ENCODE measurements at regions not wholly inside any gene's neighbourhood (a gene's known extent, or its start where the extent isn't known, plus 50 kb on each side); places are given as distances from the start of the nearest gene placed in this dataset.

GRCh38 chr1:222370913-222371675 lies 176.8 kb downstream of the HHIPL2 start:
- no peak for DNase-seq (ENCODE audit: low read depth, low spot score)

- DNase-seq (ENCODE audit: low read depth, low spot score): no peak
Measured at GRCh38 chr1:222370081-222370912, 177.6 kb downstream of the HHIPL2 start.

- DNase-seq (ENCODE audit: low read depth, low spot score): no peak
Measured at GRCh38 chr1:222369148-222369547, 178.8 kb downstream of the HHIPL2 start.

- no peak for DNase-seq (ENCODE audit: low read depth, low spot score)
Measured at GRCh38 chr1:222358100-222358499, 189.8 kb downstream of the HHIPL2 start.

- DNase-seq (ENCODE audit: low read depth, low spot score): no peak
Measured at GRCh38 chr1:222357252-222357651, 190.7 kb downstream of the HHIPL2 start.

- DNase-seq (ENCODE audit: low read depth, low spot score): no peak
Measured at GRCh38 chr1:222347627-222348026, 200.3 kb downstream of the HHIPL2 start.

GRCh38 chr1:222346955-222347354 lies 200.9 kb downstream of the HHIPL2 start:
- no peak for DNase-seq (ENCODE audit: low read depth, low spot score)

- DNase-seq (ENCODE audit: low read depth, low spot score): no peak
Measured at GRCh38 chr1:222339376-222339947, 208.4 kb downstream of the HHIPL2 start.

- DNase-seq (ENCODE audit: low read depth, low spot score): no peak
Measured at GRCh38 chr1:222335586-222335985, 212.3 kb downstream of the HHIPL2 start.

- no peak for DNase-seq (ENCODE audit: low read depth, low spot score)
Measured at GRCh38 chr1:222334026-222334680, 213.8 kb downstream of the HHIPL2 start.

- no peak for DNase-seq (ENCODE audit: low read depth, low spot score)
Measured at GRCh38 chr1:222331765-222332164, 216.1 kb downstream of the HHIPL2 start.

- DNase-seq (ENCODE audit: low read depth, low spot score): no peak
Measured at GRCh38 chr1:222331340-222331739, 216.6 kb downstream of the HHIPL2 start.

- DNase-seq (ENCODE audit: low read depth, low spot score): no peak
Measured at GRCh38 chr1:222329493-222330045, 218.3 kb downstream of the HHIPL2 start.

- no peak for DNase-seq (ENCODE audit: low read depth, low spot score)
Measured at GRCh38 chr1:222326710-222327036, 221.2 kb downstream of the HHIPL2 start.

GRCh38 chr1:222326006-222326709 lies 221.7 kb downstream of the HHIPL2 start:
- DNase-seq (ENCODE audit: low read depth, low spot score): no peak

GRCh38 chr1:222325506-222325905 lies 222.4 kb downstream of the HHIPL2 start:
- no peak for DNase-seq (ENCODE audit: low read depth, low spot score)

- DNase-seq (ENCODE audit: low read depth, low spot score): no peak
Measured at GRCh38 chr1:222314839-222315238, 233.1 kb downstream of the HHIPL2 start.

- no peak for DNase-seq (ENCODE audit: low read depth, low spot score)
Measured at GRCh38 chr1:222310836-222311235, 237.1 kb downstream of the HHIPL2 start.

GRCh38 chr1:222307621-222308020 lies 240.3 kb downstream of the HHIPL2 start:
- DNase-seq (ENCODE audit: low read depth, low spot score): no peak

- no peak for DNase-seq (ENCODE audit: low read depth, low spot score)
Measured at GRCh38 chr1:222306512-222306911, 241.4 kb downstream of the HHIPL2 start.

- no peak for DNase-seq (ENCODE audit: low read depth, low spot score)
Measured at GRCh38 chr1:222306011-222306410, 241.9 kb downstream of the HHIPL2 start.
